HFFc6 (cell line): ENCODE measurements at regions not wholly inside any gene's neighbourhood (a gene's known extent, or its start where the extent isn't known, plus 50 kb on each side); places are given as distances from the start of the nearest gene placed in this dataset.

Experiments
- DNase-seq: peaks from one replicate; pipeline ENCODE4 v3.0.0-alpha.2; 2018
- H3K27ac Mint-ChIP-seq: 2 replicates; pipeline ENCODE4 v1.8.0; 2020; ENCODE audit warnings: mild to moderate bottlenecking, mixed read lengths
- H3K27me3 Mint-ChIP-seq: 2 replicates; pipeline ENCODE4 v1.8.0; 2021; ENCODE audit warnings: mild to moderate bottlenecking, moderate library complexity, mixed read lengths; ENCODE audit not compliant: insufficient read depth
- H3K36me3 Mint-ChIP-seq: 2 replicates; pipeline ENCODE4 v1.8.0; 2021; ENCODE audit warnings: low read depth, mixed read lengths
- H3K4me1 Mint-ChIP-seq: 2 replicates; pipeline ENCODE4 v1.8.0; 2020; ENCODE audit warnings: low read depth, mixed read lengths
- H3K4me3 Mint-ChIP-seq: 2 replicates; pipeline ENCODE4 v1.8.0; 2020; ENCODE audit warnings: mild to moderate bottlenecking, moderate library complexity, mixed read lengths
- H3K9me3 Mint-ChIP-seq: 2 replicates; pipeline ENCODE4 v1.8.0; 2020; ENCODE audit warnings: mild to moderate bottlenecking, mixed read lengths
- CTCF ChIP-seq: fragments of 200-600 bp; sonication (generic); IDR thresholded peaks from 2 replicates; pipeline ENCODE4 v1.5.0; 2021; ENCODE audit warnings: antibody characterized with exemption, mild to moderate bottlenecking

GRCh38 chr3:177745607-177746005 lies 548.3 kb upstream of the TBL1XR1 start:
- no peaks in the 10 kb centered on the region for H3K9me3 Mint-ChIP-seq
- no peaks in the 10 kb centered on the region for H3K36me3 Mint-ChIP-seq
- no peak for TF ChIP-seq CTCF
- no peak overlapping the region; the same call in 1 of the 2 replicates for H3K27ac Mint-ChIP-seq
- H3K27me3 Mint-ChIP-seq, result peaks cover 2% of the 10 kb centered on the region
- H3K4me1 Mint-ChIP-seq, result peaks cover 40% of the 10 kb centered on the region
- no peak for DNase-seq
- H3K4me3 Mint-ChIP-seq, result no peak overlapping the region

GRCh38 chr3:177746337-177746933 lies 549.2 kb upstream of the TBL1XR1 start:
- no peaks in the 10 kb centered on the region for H3K9me3 Mint-ChIP-seq
- peaks cover 36% of the 10 kb centered on the region for H3K4me1 Mint-ChIP-seq
- no peak overlapping the region for H3K27ac Mint-ChIP-seq
- no peak for DNase-seq
- no peak overlapping the region for H3K4me3 Mint-ChIP-seq
- H3K27me3 Mint-ChIP-seq, result peaks cover 2% of the 10 kb centered on the region
- no peaks in the 10 kb centered on the region for H3K36me3 Mint-ChIP-seq
- TF ChIP-seq CTCF, result no peak

GRCh38 chr3:177749836-177750235 lies 552.6 kb upstream of the TBL1XR1 start:
- Mint-ChIP-seq H3K27ac (no peak overlapping the region), H3K4me3 (no peak overlapping the region), H3K4me1 (peaks cover 44% of the 10 kb centered on the region), H3K27me3 (no peaks in the 10 kb centered on the region; the same call in 1 of the 2 replicates), H3K9me3 (no peaks in the 10 kb centered on the region), H3K36me3 (peaks cover 1% of the 10 kb centered on the region; the same call in 1 of the 2 replicates)
- no peak for TF ChIP-seq CTCF
- DNase-seq, result no peak

- DNase-seq, result no peak
- Mint-ChIP-seq H3K9me3 (no peaks in the 10 kb centered on the region), H3K27ac (no peak overlapping the region), H3K27me3 (no peaks in the 10 kb centered on the region; the same call in 1 of the 2 replicates), H3K4me3 (no peak overlapping the region), H3K4me1 (peaks cover 40% of the 10 kb centered on the region), H3K36me3 (peaks cover 5% of the 10 kb centered on the region; the same call in 1 of the 2 replicates)
- TF ChIP-seq CTCF, result no peak
These were observed 553.2 kb upstream of the TBL1XR1 start for GRCh38 chr3:177750436-177750835.

- H3K4me1 Mint-ChIP-seq, result peaks cover 27% of the 10 kb centered on the region
- H3K4me3 Mint-ChIP-seq, result no peak overlapping the region
- no peak for TF ChIP-seq CTCF
- H3K27ac Mint-ChIP-seq, result no peak overlapping the region
- peaks cover 10% of the 10 kb centered on the region; the same call in 1 of the 2 replicates for H3K36me3 Mint-ChIP-seq
- DNase-seq, result no peak
- H3K27me3 Mint-ChIP-seq, result no peaks in the 10 kb centered on the region; the same call in 1 of the 2 replicates
- no peaks in the 10 kb centered on the region for H3K9me3 Mint-ChIP-seq
These were observed 554.5 kb upstream of the TBL1XR1 start for GRCh38 chr3:177751770-177752169.
